Right lobe of liver (tissue), 6 donors: ENCODE measurements at regions not wholly inside any gene's neighbourhood (a gene's known extent, or its start where the extent isn't known, plus 50 kb on each side); places are given as distances from the start of the nearest gene placed in this dataset.

Experiments
- ATAC-seq, 4 donors: fragments of 200-7000 bp; cut with Tn5 transposase; one replicate each; pipeline ENCODE4 v1.9.1; 2020; ENCODE audit warnings: mild to moderate bottlenecking in 4 of 4, moderate library complexity in 4 of 4
- DNase-seq, 3 donors: peaks; one replicate each; pipeline ENCODE4 v3.0.0-alpha.2; 2020
- H3K27ac ChIP-seq, 3 donors: fragments of 200-600 bp; one replicate each; pipeline ENCODE4 v1.8.0; 2022
- H3K27me3 ChIP-seq, 2 donors: fragments of 200-600 bp; one replicate each; pipeline ENCODE4 v1.8.0; 2022
- H3K36me3 ChIP-seq, 4 donors: fragments of 200-600 bp; sonication (generic) in 1 of 4; one replicate each; pipeline versions ENCODE4 v1.5.1 to v1.8.0; 2017 to 2022; ENCODE audit warnings: control low read depth in 1 of 4
- H3K4me1 ChIP-seq, 4 donors: fragments of 200-600 bp; sonication (generic) in 1 of 4; one replicate each; pipeline versions ENCODE4 v1.5.1 to v1.8.0; 2017 to 2022; ENCODE audit warnings: control low read depth in 1 of 4
- H3K4me3 ChIP-seq, 3 donors: fragments of 200-600 bp; one replicate each; pipeline ENCODE4 v1.8.0; 2022
- H3K9me3 ChIP-seq, 4 donors: fragments of 200-600 bp; sonication (generic) in 1 of 4; one replicate each; pipeline versions ENCODE4 v1.5.1 to v1.8.0; 2017 to 2022; ENCODE audit warnings: control low read depth in 1 of 4
- POLR2A ChIP-seq: fragments of 450-650 bp; IDR thresholded peaks from one replicate; pipeline ENCODE4 v1.6.1; 2017; ENCODE audit warnings: antibody characterized with exemption, mild to moderate bottlenecking
- WGBS: methylation state at CpG from one replicate; pipeline ENCODE4 v1.1.6; 2018; ENCODE audit warnings: low coverage, low lambda C conversion rate; ENCODE audit not compliant: insufficient coverage; ENCODE audit errors: missing lambda C conversion rate; 5-methylcytosine and 5-hydroxymethylcytosine counted together
- intact Hi-C, 2 donors: fragments of 100-400 bp; cut with DNase I; formaldehyde crosslinking; loops; one replicate each; pipeline versions ENCODE4 v1.11.2 to v1.14.1; 2022
- TF ChIP-seq, protein P1 (sequence below), 4 donors: fragments of 200-600 bp in 3 of 4; fragments of 450-650 bp in 1 of 4; IDR thresholded peaks; one replicate each; pipeline versions ENCODE4 v1.5.1 to v1.8.0; 2016 to 2022; ENCODE audit warnings: antibody characterized with exemption in 4 of 4, mild to moderate bottlenecking in 2 of 4
- donor health status: DM: no; HTN: yes; CAD: no.
- donor health status: DM: no; HTN: no; CAD: no.
- donor health status: DM: no; HTN: no; CAD: no.
- donor health status: DM: no; HTN: yes; CAD: no.
- donor health status: DM: no; HTN: yes; CAD: no.

- peaks cover 0 to 6% (median 2%) of the 10 kb centered on the region in 4 donors for H3K4me1 ChIP-seq
- H3K36me3 ChIP-seq, result no peaks in the 10 kb centered on the region
- H3K9me3 ChIP-seq, result no peaks in the 10 kb centered on the region
- TF ChIP-seq, protein P1, sequence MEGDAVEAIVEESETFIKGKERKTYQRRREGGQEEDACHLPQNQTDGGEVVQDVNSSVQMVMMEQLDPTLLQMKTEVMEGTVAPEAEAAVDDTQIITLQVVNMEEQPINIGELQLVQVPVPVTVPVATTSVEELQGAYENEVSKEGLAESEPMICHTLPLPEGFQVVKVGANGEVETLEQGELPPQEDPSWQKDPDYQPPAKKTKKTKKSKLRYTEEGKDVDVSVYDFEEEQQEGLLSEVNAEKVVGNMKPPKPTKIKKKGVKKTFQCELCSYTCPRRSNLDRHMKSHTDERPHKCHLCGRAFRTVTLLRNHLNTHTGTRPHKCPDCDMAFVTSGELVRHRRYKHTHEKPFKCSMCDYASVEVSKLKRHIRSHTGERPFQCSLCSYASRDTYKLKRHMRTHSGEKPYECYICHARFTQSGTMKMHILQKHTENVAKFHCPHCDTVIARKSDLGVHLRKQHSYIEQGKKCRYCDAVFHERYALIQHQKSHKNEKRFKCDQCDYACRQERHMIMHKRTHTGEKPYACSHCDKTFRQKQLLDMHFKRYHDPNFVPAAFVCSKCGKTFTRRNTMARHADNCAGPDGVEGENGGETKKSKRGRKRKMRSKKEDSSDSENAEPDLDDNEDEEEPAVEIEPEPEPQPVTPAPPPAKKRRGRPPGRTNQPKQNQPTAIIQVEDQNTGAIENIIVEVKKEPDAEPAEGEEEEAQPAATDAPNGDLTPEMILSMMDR (IDR thresholded peaks at IDR 0.05), result no peak
- no peak for TF ChIP-seq POLR2A
- intact Hi-C loops, result no loop called here
- DNase-seq (no peak), ATAC-seq (no peak)
- no peak overlapping the region for H3K4me3 ChIP-seq
- H3K27me3 ChIP-seq, result no peaks in the 10 kb centered on the region
- 50% methylated on average over 7 of the region's 7 CpGs for WGBS
- no peak overlapping the region for H3K27ac ChIP-seq
Measured at GRCh38 chr11:109885006-109885405, 208.2 kb upstream of the ZC3H12C start.

DNA sequence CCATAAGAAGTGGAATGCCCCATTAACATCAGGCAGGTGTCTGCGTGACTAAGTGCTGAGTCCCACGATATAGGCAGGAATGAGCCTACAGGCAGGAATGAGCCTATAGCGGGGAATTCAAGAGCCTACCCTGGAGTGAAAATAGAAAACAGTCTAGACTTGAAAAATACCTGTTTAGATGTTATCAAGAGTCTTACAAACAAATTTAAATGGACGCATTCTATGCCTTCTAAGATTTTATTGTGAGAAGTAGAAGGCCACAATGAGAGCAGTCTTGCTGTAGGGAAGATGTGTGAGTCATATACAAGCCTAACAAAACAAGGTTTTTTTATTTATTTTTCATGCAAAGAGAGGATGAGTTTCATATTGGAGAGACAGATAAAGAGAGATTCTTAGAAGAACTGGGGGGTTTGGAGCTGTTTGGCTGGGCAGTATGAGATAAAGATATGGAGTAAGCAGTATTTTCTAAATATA lies 200.8 kb upstream of the ZC3H12C start:
- DNase-seq (no peak), ATAC-seq (no peak)
- H3K27ac ChIP-seq, result no peak overlapping the region
- H3K36me3 ChIP-seq, result no peaks in the 10 kb centered on the region
- 72% methylated on average over 4 of the region's 4 CpGs for WGBS
- no peak for TF ChIP-seq POLR2A
- TF ChIP-seq, protein P1 (IDR thresholded peaks at IDR 0.05), result no peak
- intact Hi-C loops, result no loop called here
- H3K4me3 ChIP-seq, result no peak overlapping the region
- no peaks in the 10 kb centered on the region for H3K27me3 ChIP-seq
- H3K4me1 ChIP-seq, result no peaks in the 10 kb centered on the region
- H3K9me3 ChIP-seq, result no peaks in the 10 kb centered on the region

GRCh38 chr11:109894242-109894641 lies 198.9 kb upstream of the ZC3H12C start:
- H3K9me3 ChIP-seq, result peaks cover 0 to 6% (median 0%) of the 10 kb centered on the region in 4 donors
- H3K27me3 ChIP-seq, result no peaks in the 10 kb centered on the region
- intact Hi-C loops, result no loop called here
- TF ChIP-seq, protein P1 (IDR thresholded peaks at IDR 0.05), result no peak
- TF ChIP-seq POLR2A, result no peak
- no peak overlapping the region for H3K4me3 ChIP-seq
- DNase-seq (no peak), ATAC-seq (no peak)
- no peak overlapping the region for H3K27ac ChIP-seq
- H3K36me3 ChIP-seq, result no peaks in the 10 kb centered on the region
- H3K4me1 ChIP-seq, result no peaks in the 10 kb centered on the region
- WGBS, result 40% methylated on average over 1 of the region's 1 CpG

DNA sequence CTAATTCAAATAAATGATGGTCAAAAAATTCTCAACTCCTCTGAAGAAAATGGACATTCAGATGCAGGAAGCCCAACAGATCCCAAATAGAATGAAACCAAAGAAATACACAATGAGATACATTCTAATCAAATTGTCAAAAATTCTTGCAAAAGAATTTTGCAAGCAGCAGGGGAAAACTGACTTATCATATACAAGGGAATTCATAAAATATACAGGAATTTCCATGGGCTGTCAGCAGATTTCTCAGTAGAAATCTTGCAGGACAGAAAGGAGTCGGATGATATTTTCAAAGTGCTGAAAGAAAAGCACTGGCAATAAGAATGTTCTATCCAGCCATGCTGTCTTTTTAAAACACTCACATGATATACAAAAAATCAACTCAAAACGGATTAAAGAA lies 194.6 kb upstream of the ZC3H12C start:
- ATAC-seq (no peak), DNase-seq (no peak)
- Histone ChIP-seq H3K4me3 (no peak overlapping the region), H3K27ac (no peak overlapping the region), H3K4me1 (no peaks in the 10 kb centered on the region), H3K27me3 (no peaks in the 10 kb centered on the region), H3K36me3 (no peaks in the 10 kb centered on the region), H3K9me3 (peaks cover 0 to 6% (median 0%) of the 10 kb centered on the region in 4 donors)
- 56% methylated on average over 2 of the region's 2 CpGs for WGBS
- no peak for TF ChIP-seq POLR2A
- TF ChIP-seq, protein P1 (IDR thresholded peaks at IDR 0.05), result no peak
- intact Hi-C loops, result no loop called here
